NT2/D1 (cell line): ENCODE measurements at regions not wholly inside any gene's neighbourhood (a gene's known extent, or its start where the extent isn't known, plus 50 kb on each side); places are given as distances from the start of the nearest gene placed in this dataset.

Source experiments
- SUZ12 ChIP-seq: IDR thresholded peaks from 2 replicates; pipeline ENCODE4 v1.6.1; 2011; ENCODE audit not compliant: insufficient read length, insufficient read depth; ENCODE audit errors: extremely low read depth
- YY1 ChIP-seq: IDR thresholded peaks from 2 replicates; pipeline ENCODE4 v1.6.1; 2011; ENCODE audit not compliant: insufficient read length, insufficient read depth
- ZNF274 ChIP-seq: IDR thresholded peaks from 2 replicates; pipeline ENCODE4 v1.6.1; 2011; ENCODE audit warnings: mild to moderate bottlenecking, low read depth, low read length

- TF ChIP-seq YY1 = no peak
- TF ChIP-seq SUZ12 = no peak
- TF ChIP-seq ZNF274 = no peak
Measured at GRCh38 chr12:127526925-127527324, 740.0 kb upstream of the TMEM132C start.
